ENCODE measurements at regions not wholly inside any gene's neighbourhood (a gene's known extent, or its start where the extent isn't known, plus 50 kb on each side); places are given as distances from the start of the nearest gene placed in this dataset.

- TF ChIP-seq, protein P1, sequence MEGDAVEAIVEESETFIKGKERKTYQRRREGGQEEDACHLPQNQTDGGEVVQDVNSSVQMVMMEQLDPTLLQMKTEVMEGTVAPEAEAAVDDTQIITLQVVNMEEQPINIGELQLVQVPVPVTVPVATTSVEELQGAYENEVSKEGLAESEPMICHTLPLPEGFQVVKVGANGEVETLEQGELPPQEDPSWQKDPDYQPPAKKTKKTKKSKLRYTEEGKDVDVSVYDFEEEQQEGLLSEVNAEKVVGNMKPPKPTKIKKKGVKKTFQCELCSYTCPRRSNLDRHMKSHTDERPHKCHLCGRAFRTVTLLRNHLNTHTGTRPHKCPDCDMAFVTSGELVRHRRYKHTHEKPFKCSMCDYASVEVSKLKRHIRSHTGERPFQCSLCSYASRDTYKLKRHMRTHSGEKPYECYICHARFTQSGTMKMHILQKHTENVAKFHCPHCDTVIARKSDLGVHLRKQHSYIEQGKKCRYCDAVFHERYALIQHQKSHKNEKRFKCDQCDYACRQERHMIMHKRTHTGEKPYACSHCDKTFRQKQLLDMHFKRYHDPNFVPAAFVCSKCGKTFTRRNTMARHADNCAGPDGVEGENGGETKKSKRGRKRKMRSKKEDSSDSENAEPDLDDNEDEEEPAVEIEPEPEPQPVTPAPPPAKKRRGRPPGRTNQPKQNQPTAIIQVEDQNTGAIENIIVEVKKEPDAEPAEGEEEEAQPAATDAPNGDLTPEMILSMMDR (conservative IDR thresholded peaks at IDR 0.05), result no peak
- TF ChIP-seq ZFX (IDR thresholded peaks at IDR 0.05), result no peak
These were observed 478.9 kb upstream of the TBL1XR1 start for GRCh38 chr3:177676148-177676547.

Data from C4-2B (cell line).